Naive thymus-derived CD8-positive, alpha-beta T cell (primary cell): ENCODE measurements at regions not wholly inside any gene's neighbourhood (a gene's known extent, or its start where the extent isn't known, plus 50 kb on each side); places are given as distances from the start of the nearest gene placed in this dataset.

ENCODE experiments used
- ATAC-seq, 2 donors: fragments of 150-1000 bp; cut with Tn5 transposase in 1 of 2; sonication (Bioruptor Pico), chemical (Tn5 transposase) in 1 of 2; 1 replicate in 1 of 2; 2 replicates in 1 of 2; pipeline ENCODE4 v1.10.0; 2021; ENCODE audit warnings: mild to moderate bottlenecking in 2 of 2, moderate library complexity in 2 of 2
- POLR2A ChIA-PET: fragments of 350-600 bp; sonication (Branson Sonifier 250); formaldehyde crosslinking; loops from one replicate; lab custom pipeline; 2021; ENCODE audit warnings: antibody characterized with exemption; lab: Charles Lee
- DNase-seq, 10 donors: peaks; one replicate each; pipeline versions ENCODE4 v3.0.0 to v3.0.0-alpha.2; 2020 to 2022
- H3K27ac Mint-ChIP-seq, 10 donors: one replicate each; pipeline ENCODE4 v1.8.0; 2020 to 2022; ENCODE audit warnings: mild to moderate bottlenecking in 10 of 10, mixed read lengths in 10 of 10, moderate library complexity in 4 of 10, inconsistent platforms in 1 of 10
- H3K27me3 Mint-ChIP-seq, 5 donors: one replicate each; pipeline ENCODE4 v1.8.0; 2021 to 2022; ENCODE audit warnings: mixed read lengths in 5 of 5
- H3K36me3 Mint-ChIP-seq, 3 donors: one replicate each; pipeline ENCODE4 v1.8.0; 2020 to 2022; ENCODE audit warnings: mixed read lengths in 3 of 3, mild to moderate bottlenecking in 2 of 3, inconsistent platforms in 1 of 3
- H3K4me1 Mint-ChIP-seq, 4 donors: one replicate each; pipeline ENCODE4 v1.8.0; 2021 to 2022; ENCODE audit warnings: mixed read lengths in 4 of 4
- H3K4me3 Mint-ChIP-seq, 10 donors: one replicate each; pipeline ENCODE4 v1.8.0; 2020 to 2022; ENCODE audit warnings: mild to moderate bottlenecking in 10 of 10, mixed read lengths in 10 of 10, moderate library complexity in 6 of 10, inconsistent platforms in 1 of 10
- H3K9me3 Mint-ChIP-seq, 9 donors: one replicate each; pipeline ENCODE4 v1.8.0; 2020 to 2022; ENCODE audit warnings: mixed read lengths in 9 of 9, mild to moderate bottlenecking in 3 of 9, inconsistent platforms in 1 of 9, moderate library complexity in 1 of 9

- Mint-ChIP-seq H3K4me1 (no peaks in the 10 kb centered on the region), H3K27ac (no peak overlapping the region), H3K36me3 (no peaks in the 10 kb centered on the region), H3K4me3 (no peak overlapping the region), H3K27me3 (peaks cover 0 to 9% (median 2%) of the 10 kb centered on the region in 5 donors), H3K9me3 (peaks cover 0 to 11% (median 0%) of the 10 kb centered on the region in 9 donors)
- ATAC-seq = no peak
- POLR2A ChIA-PET = no interaction called here
- DNase-seq = no peak
Measured at GRCh38 chr1:219697682-219698081, 84.8 kb upstream of the ZC3H11B start.

DNA sequence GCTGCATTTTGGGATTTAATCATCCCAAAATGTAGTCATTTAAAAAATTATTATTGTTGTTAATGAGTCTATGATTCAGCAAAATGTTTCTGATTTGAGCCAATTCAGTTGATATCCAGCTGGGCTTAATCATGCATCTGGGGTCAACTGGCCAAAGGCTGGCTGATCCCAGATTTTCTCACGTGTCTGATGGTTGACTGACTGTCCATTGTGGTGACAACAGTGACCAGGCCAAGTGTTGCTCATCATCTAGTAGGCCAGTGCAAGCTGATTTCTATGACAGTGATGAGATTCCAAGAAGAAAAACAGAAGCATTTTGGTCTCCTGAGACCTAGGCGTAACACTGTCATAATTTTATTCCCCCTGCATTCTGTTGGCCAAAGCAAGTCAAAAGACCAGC is 80.1 kb upstream of the ZC3H11B start:
- H3K36me3 Mint-ChIP-seq = no peaks in the 10 kb centered on the region
- no peak for ATAC-seq
- POLR2A ChIA-PET = no interaction called here
- no peaks in the 10 kb centered on the region for H3K4me1 Mint-ChIP-seq
- H3K27ac Mint-ChIP-seq = no peak overlapping the region
- no peak for DNase-seq
- H3K4me3 Mint-ChIP-seq = no peak overlapping the region
- H3K9me3 Mint-ChIP-seq = peaks cover 0 to 4% (median 0%) of the 10 kb centered on the region in 9 donors
- peaks cover 0 to 2% (median 0%) of the 10 kb centered on the region in 5 donors for H3K27me3 Mint-ChIP-seq

- peaks cover 0 to 2% (median 0%) of the 10 kb centered on the region in 5 donors for H3K27me3 Mint-ChIP-seq
- peaks cover 0 to 9% (median 2%) of the 10 kb centered on the region in 9 donors for H3K9me3 Mint-ChIP-seq
- POLR2A ChIA-PET = no interaction called here
- DNase-seq (no peak), ATAC-seq (no peak)
- H3K4me3 Mint-ChIP-seq = no peak overlapping the region
- H3K36me3 Mint-ChIP-seq = no peaks in the 10 kb centered on the region
- no peaks in the 10 kb centered on the region for H3K4me1 Mint-ChIP-seq
- H3K27ac Mint-ChIP-seq = no peak overlapping the region
Measured at GRCh38 chr1:219689774-219690173, 76.9 kb upstream of the ZC3H11B start.

DNA sequence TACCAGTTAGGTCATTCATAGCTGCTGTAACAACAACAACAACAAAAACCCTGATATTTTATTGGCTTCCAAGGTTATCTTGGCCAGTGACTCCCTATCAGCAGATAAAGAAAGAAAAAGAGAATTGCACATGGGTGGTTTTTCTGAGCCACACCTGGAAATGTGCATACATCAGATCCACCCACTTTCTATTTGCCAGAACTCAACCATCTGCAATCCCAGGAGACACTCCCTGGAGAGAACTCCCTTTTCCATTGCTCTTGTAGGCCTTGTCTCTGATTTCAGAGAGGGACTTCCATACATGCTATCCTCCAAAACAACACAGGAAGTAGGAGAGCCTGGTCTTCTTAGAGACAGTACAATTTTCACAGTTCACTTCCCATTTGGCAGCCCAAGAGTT is 74.9 kb upstream of the ZC3H11B start:
- ATAC-seq = no peak
- H3K36me3 Mint-ChIP-seq = no peaks in the 10 kb centered on the region
- POLR2A ChIA-PET = no interaction called here

GRCh38 chr1:219686171-219686570 is 73.3 kb upstream of the ZC3H11B start:
- POLR2A ChIA-PET = no interaction called here
- peaks cover 0 to 2% (median 0%) of the 10 kb centered on the region in 5 donors for H3K27me3 Mint-ChIP-seq
- no peak overlapping the region for H3K4me3 Mint-ChIP-seq

More for the DNA sequence above, 74.9 kb upstream of the ZC3H11B start:
- peaks cover 0 to 2% (median 0%) of the 10 kb centered on the region in 5 donors for H3K27me3 Mint-ChIP-seq
- H3K27ac Mint-ChIP-seq = no peak overlapping the region
- no peak for DNase-seq
- no peaks in the 10 kb centered on the region for H3K4me1 Mint-ChIP-seq
- peaks cover 0 to 9% (median 2%) of the 10 kb centered on the region in 9 donors for H3K9me3 Mint-ChIP-seq
- H3K4me3 Mint-ChIP-seq = no peak overlapping the region

GRCh38 chr1:219682788-219683187 is 69.9 kb upstream of the ZC3H11B start:
- POLR2A ChIA-PET = no interaction called here
- H3K9me3 Mint-ChIP-seq = peaks cover 0 to 9% (median under 1%) of the 10 kb centered on the region in 9 donors
- no peak overlapping the region for H3K4me3 Mint-ChIP-seq
- H3K27ac Mint-ChIP-seq = no peak overlapping the region
- no peaks in the 10 kb centered on the region for H3K27me3 Mint-ChIP-seq
- ATAC-seq (no peak), DNase-seq (no peak)
- no peaks in the 10 kb centered on the region for H3K36me3 Mint-ChIP-seq
- no peaks in the 10 kb centered on the region for H3K4me1 Mint-ChIP-seq

More at GRCh38 chr1:219686171-219686570, 73.3 kb upstream of the ZC3H11B start:
- peaks cover 0 to 9% (median 2%) of the 10 kb centered on the region in 9 donors for H3K9me3 Mint-ChIP-seq
- H3K4me1 Mint-ChIP-seq = no peaks in the 10 kb centered on the region
- DNase-seq (no peak), ATAC-seq (no peak)
- H3K27ac Mint-ChIP-seq = no peak overlapping the region
- no peaks in the 10 kb centered on the region for H3K36me3 Mint-ChIP-seq

DNA sequence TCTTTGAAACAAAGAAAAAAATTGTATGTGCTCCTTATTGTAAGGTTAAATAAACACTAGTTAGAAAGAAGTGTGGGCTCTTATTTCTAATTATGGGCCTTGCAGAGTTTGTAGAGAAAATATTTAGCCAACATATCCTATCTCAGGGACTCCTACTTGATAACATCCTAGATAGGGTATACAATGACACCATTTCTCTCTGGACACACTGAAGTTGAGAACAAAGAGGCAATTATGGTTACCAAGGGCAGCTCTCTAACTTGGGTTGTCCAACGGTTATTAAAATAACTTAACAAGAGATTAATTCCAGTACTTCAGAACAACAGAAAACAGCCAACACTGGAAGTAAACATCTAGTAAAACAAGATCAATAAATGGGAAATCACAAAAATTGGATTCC is 69.0 kb upstream of the ZC3H11B start:
- no peak overlapping the region for H3K27ac Mint-ChIP-seq
- H3K4me1 Mint-ChIP-seq = no peaks in the 10 kb centered on the region
- peaks cover 0 to 1% (median 0%) of the 10 kb centered on the region in 5 donors for H3K27me3 Mint-ChIP-seq
- no peak overlapping the region for H3K4me3 Mint-ChIP-seq
- no peaks in the 10 kb centered on the region for H3K36me3 Mint-ChIP-seq
- ATAC-seq = no peak
- no peak for DNase-seq
- POLR2A ChIA-PET = no interaction called here
- peaks cover 0 to 6% (median 0%) of the 10 kb centered on the region in 9 donors for H3K9me3 Mint-ChIP-seq

GRCh38 chr1:219676012-219676765 is 63.3 kb upstream of the ZC3H11B start:
- Mint-ChIP-seq H3K9me3 (peaks cover 0 to 5% (median 0%) of the 10 kb centered on the region in 9 donors), H3K36me3 (no peaks in the 10 kb centered on the region), H3K27me3 (peaks cover 0 to 12% (median 0%) of the 10 kb centered on the region in 5 donors), H3K27ac (peak overlapping the region in 1 of 10 donors; percentile 30), H3K4me3 (no peak overlapping the region), H3K4me1 (no peaks in the 10 kb centered on the region)
- DNase-seq = no peak
- POLR2A ChIA-PET = no interaction called here
- no peak for ATAC-seq

DNA sequence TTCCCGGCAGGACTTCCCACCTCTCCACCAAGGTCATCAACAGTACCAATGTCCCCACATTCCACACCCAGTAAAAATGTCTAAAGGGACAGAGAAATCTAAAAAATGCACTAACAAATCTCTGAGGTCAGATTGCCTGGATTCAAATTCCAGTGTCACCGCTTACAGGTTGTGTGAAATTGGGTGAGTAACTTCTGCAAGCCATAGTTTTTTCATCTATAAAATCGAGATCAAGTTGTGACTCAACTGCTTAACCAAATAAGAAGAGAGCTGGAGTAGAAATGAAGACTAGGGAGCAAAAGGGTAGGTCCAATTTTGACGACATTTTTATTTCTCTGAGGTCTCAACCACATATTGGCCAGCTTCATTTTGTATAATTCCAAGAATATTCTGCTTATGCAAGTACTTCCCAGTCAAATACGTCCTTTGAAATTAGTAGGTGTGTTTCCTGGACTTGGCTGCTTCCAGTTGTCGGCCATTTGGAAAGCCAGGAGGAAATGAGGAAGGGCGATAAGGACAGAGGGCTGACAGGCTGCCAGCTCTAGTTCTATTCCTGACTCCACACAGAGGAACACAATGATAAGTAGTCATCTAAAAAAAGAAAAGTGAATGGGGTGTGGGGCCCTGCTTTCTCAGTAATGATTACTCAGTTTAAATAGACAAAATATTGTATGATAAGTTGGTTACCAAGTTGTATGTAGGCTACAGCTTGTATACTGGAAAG is 57.7 kb upstream of the ZC3H11B start:
- Mint-ChIP-seq H3K36me3 (no peaks in the 10 kb centered on the region), H3K27me3 (peaks cover 0 to 8% (median 0%) of the 10 kb centered on the region in 5 donors), H3K9me3 (peaks cover 0 to 5% (median 0%) of the 10 kb centered on the region in 9 donors), H3K4me3 (no peak overlapping the region), H3K4me1 (no peaks in the 10 kb centered on the region), H3K27ac (no peak overlapping the region)
- ATAC-seq = no peak
- POLR2A ChIA-PET = no interaction called here
- no peak for DNase-seq

- ATAC-seq (no peak), DNase-seq (no peak)
- POLR2A ChIA-PET = no interaction called here
- Mint-ChIP-seq H3K4me1 (no peaks in the 10 kb centered on the region), H3K27ac (no peak overlapping the region), H3K27me3 (peaks cover 0 to under 1% (median 0%) of the 10 kb centered on the region in 5 donors), H3K4me3 (no peak overlapping the region), H3K9me3 (peaks cover 0 to 4% (median 0%) of the 10 kb centered on the region in 9 donors), H3K36me3 (no peaks in the 10 kb centered on the region)
Measured at GRCh38 chr1:219669556-219669955, 56.7 kb upstream of the ZC3H11B start.

- Mint-ChIP-seq H3K4me3 (no peak overlapping the region), H3K27ac (no peak overlapping the region), H3K27me3 (no peaks in the 10 kb centered on the region), H3K4me1 (no peaks in the 10 kb centered on the region), H3K36me3 (no peaks in the 10 kb centered on the region), H3K9me3 (peaks cover 0 to 4% (median 0%) of the 10 kb centered on the region in 9 donors)
- DNase-seq = no peak
- ATAC-seq = no peak
- POLR2A ChIA-PET = no interaction called here
Measured at GRCh38 chr1:219669042-219669441, 56.1 kb upstream of the ZC3H11B start.

- Mint-ChIP-seq H3K4me3 (no peak overlapping the region), H3K27me3 (peaks cover 0 to 4% (median 0%) of the 10 kb centered on the region in 5 donors), H3K36me3 (no peaks in the 10 kb centered on the region), H3K9me3 (peaks cover 0 to 4% (median 0%) of the 10 kb centered on the region in 9 donors), H3K4me1 (peaks cover 0 to under 1% (median 0%) of the 10 kb centered on the region in 4 donors), H3K27ac (no peak overlapping the region)
- POLR2A ChIA-PET = no interaction called here
- no peak for ATAC-seq
- DNase-seq = no peak
Measured at GRCh38 chr1:219668446-219668845, 55.5 kb upstream of the ZC3H11B start.

- H3K36me3 Mint-ChIP-seq = no peaks in the 10 kb centered on the region
- peaks cover 0 to 7% (median 0%) of the 10 kb centered on the region in 4 donors for H3K4me1 Mint-ChIP-seq
- POLR2A ChIA-PET = no interaction called here
- H3K27me3 Mint-ChIP-seq = peaks cover 8 to 18% (median 10%) of the 10 kb centered on the region in 5 donors
- H3K9me3 Mint-ChIP-seq = peaks cover 0 to 4% (median 0%) of the 10 kb centered on the region in 9 donors
- H3K27ac Mint-ChIP-seq = no peak overlapping the region
- DNase-seq (no peak), ATAC-seq (no peak)
- no peak overlapping the region for H3K4me3 Mint-ChIP-seq
Measured at GRCh38 chr1:219666242-219666641, 53.3 kb upstream of the ZC3H11B start.
